Endothelial cell of umbilical vein (primary cell): ENCODE measurements at regions not wholly inside any gene's neighbourhood (a gene's known extent, or its start where the extent isn't known, plus 50 kb on each side); places are given as distances from the start of the nearest gene placed in this dataset.

Experiments used
- BruUV-seq: library from RNA; stranded (reverse); fragments of 400-500 nt; replicated peaks from 2 replicates; lab custom pipeline; 2021; lab: Mats Ljungman, UMichigan
- CTCF ChIA-PET: fragments of 300-600, 350-600 bp; sonication (Branson Sonifier 250); formaldehyde crosslinking; loops from one replicate; lab custom pipeline; 2021; ENCODE audit warnings: antibody characterized with exemption, inconsistent platforms; lab: Charles Lee
- POLR2A ChIA-PET: fragments of 300-600, 350-600 bp; sonication (Branson Sonifier 250); formaldehyde crosslinking; loops from one replicate; lab custom pipeline; 2021; ENCODE audit warnings: antibody characterized with exemption, inconsistent platforms; lab: Charles Lee
- DNase-seq: peaks from one replicate; pipeline ENCODE4 v3.0.0-alpha.2; 2011; ENCODE audit warnings: low read depth, low spot score
- FAIRE-seq: peaks from 2 replicates; lab custom pipeline; 2011; peaks lifted over from hg19 to GRCh38; lab: Jason Lieb, UNC
- H2AFZ ChIP-seq: 2 replicates; pipeline ENCODE4 v1.6.0; 2012; ENCODE audit warnings: low read depth, low read length, control low read depth, inconsistent platforms
- H3K27ac ChIP-seq: 2 replicates; pipeline ENCODE4 v1.5.1; 2011; ENCODE audit warnings: low read depth, mild to moderate bottlenecking, control low read depth, low read length, moderate library complexity; ENCODE audit not compliant: insufficient read depth
- H3K27me3 ChIP-seq, 2 experiments: 2 replicates each; pipeline versions ENCODE4 v1.6.0 to v1.6.1; 2011; ENCODE audit warnings: low read length in 2 of 2, mixed read lengths in 1 of 2; ENCODE audit not compliant: control insufficient read depth in 2 of 2, insufficient read depth in 2 of 2
- H3K36me3 ChIP-seq, 2 experiments: 2 replicates in 1 of 2; 3 replicates in 1 of 2; pipeline ENCODE4 v1.5.1; 2011; ENCODE audit warnings: low read length in 2 of 2, mild to moderate bottlenecking in 1 of 2, moderate library complexity in 1 of 2; ENCODE audit not compliant: control insufficient read depth in 2 of 2, insufficient read depth in 2 of 2; ENCODE audit errors: extremely low read depth in 1 of 2
- H3K4me1 ChIP-seq: 3 replicates; pipeline ENCODE4 v1.5.1; 2011; ENCODE audit warnings: mild to moderate bottlenecking, low read length; ENCODE audit not compliant: control insufficient read depth, insufficient read depth; ENCODE audit errors: extremely low read depth
- H3K4me2 ChIP-seq: 2 replicates; pipeline ENCODE4 v1.6.1; 2011; ENCODE audit warnings: low read length, control low read depth, mixed read lengths; ENCODE audit not compliant: insufficient read depth
- H3K4me3 ChIP-seq, 3 experiments: fragments of 200-600 bp in 1 of 3; sonication (generic), shearing (Covaris generic) in 1 of 3; replicated peaks in 1 of 3; 2 replicates each; pipeline ENCODE4 v1.5.1; 2011 to 2016; ENCODE audit warnings: control low read depth in 3 of 3, low read length in 3 of 3, mild to moderate bottlenecking in 2 of 3, inconsistent platforms in 1 of 3, low read depth in 1 of 3, moderate library complexity in 1 of 3; ENCODE audit not compliant: insufficient read depth in 1 of 3
- H3K79me2 ChIP-seq: 2 replicates; pipeline ENCODE4 v1.6.0; 2012; ENCODE audit warnings: low read length, inconsistent platforms; ENCODE audit not compliant: control insufficient read depth, insufficient read depth
- H3K9ac ChIP-seq: replicated peaks from 2 replicates; pipeline ENCODE3; 2011; ENCODE audit warnings: low read length, control low read depth; ENCODE audit not compliant: insufficient read depth; ENCODE audit errors: extremely low read depth
- H3K9me1 ChIP-seq: replicated peaks from 3 replicates; pipeline ENCODE4 v1.6.0; 2011; ENCODE audit warnings: mild to moderate bottlenecking, low read length; ENCODE audit not compliant: control insufficient read depth, insufficient read depth; ENCODE audit errors: extremely low read depth
- H3K9me3 ChIP-seq: replicated peaks from 2 replicates; pipeline ENCODE4 v1.5.1; 2012; ENCODE audit warnings: low read length, inconsistent platforms; ENCODE audit not compliant: control insufficient read depth, insufficient read depth
- H4K20me1 ChIP-seq: replicated peaks from 2 replicates; pipeline ENCODE3; 2011; ENCODE audit warnings: mild to moderate bottlenecking, low read length; ENCODE audit not compliant: control insufficient read depth, insufficient read depth; ENCODE audit errors: extremely low read depth
- FOS ChIP-seq: IDR thresholded peaks from 2 replicates; pipeline ENCODE4 v1.6.1; 2011; ENCODE audit warnings: mild to moderate bottlenecking, low read length, moderate library complexity, borderline replicate concordance; ENCODE audit not compliant: insufficient read depth
- GATA2 ChIP-seq: IDR thresholded peaks from 2 replicates; pipeline ENCODE4 v1.7.0; 2011; ENCODE audit warnings: low read depth, mild to moderate bottlenecking, moderate library complexity, mixed read lengths, low read length; ENCODE audit not compliant: insufficient read length, insufficient read depth
- JUN ChIP-seq: IDR thresholded peaks from 2 replicates; pipeline ENCODE4 v1.6.1; 2011; ENCODE audit warnings: borderline replicate concordance, low read depth; ENCODE audit not compliant: insufficient read length, insufficient read depth
- MYC ChIP-seq: IDR thresholded peaks from one replicate; pipeline ENCODE4 v1.6.1; 2011; ENCODE audit warnings: mild to moderate bottlenecking, low read depth, low read length
- POLR2A ChIP-seq: IDR thresholded peaks from 2 replicates; pipeline ENCODE4 v1.6.1; 2012; ENCODE audit warnings: low read depth, mild to moderate bottlenecking, control low read depth, low read length
- dilution Hi-C: fragments of 300-500 bp; cut with MboI; formaldehyde crosslinking; loops from one replicate; pipeline ENCODE4 v1.15.0; 2019; ENCODE audit warnings: low sequenced_read_pairs; ENCODE audit not compliant: extremely low pct_ligation_motif_present
- intact Hi-C: fragments of 100-400 bp; cut with micrococcal nuclease; formaldehyde crosslinking; loops from one replicate; pipeline ENCODE4 v1.10.0; 2022

- H4K20me1 ChIP-seq = no peaks in the 10 kb centered on the region
- DNase-seq (no peak), FAIRE-seq (no peak)
- no TSS peak for BruUV-seq
- no peak overlapping the region for H3K4me3 ChIP-seq
- no peak overlapping the region for H2AFZ ChIP-seq
- ChIA-PET CTCF (no interaction called here), POLR2A (no interaction called here)
- intact Hi-C loops = no loop called here
- H3K4me2 ChIP-seq = no peak overlapping the region
- no peak overlapping the region for H3K9ac ChIP-seq
- no peaks in the 10 kb centered on the region for H3K9me3 ChIP-seq
- no peaks in the 10 kb centered on the region for H3K4me1 ChIP-seq
- H3K79me2 ChIP-seq = no peaks in the 10 kb centered on the region
- H3K36me3 ChIP-seq = no peaks in the 10 kb centered on the region
- H3K9me1 ChIP-seq = no peaks in the 10 kb centered on the region
- no peak overlapping the region for H3K27ac ChIP-seq
- dilution Hi-C loops = no loop called here
- H3K27me3 ChIP-seq = no peaks in the 10 kb centered on the region
- TF ChIP-seq POLR2A (no peak), MYC (no peak), GATA2 (no peak), FOS (no peak)
Observed at GRCh38 chr6:139990856-139991465, 616.5 kb upstream of the CITED2 start.

GRCh38 chr6:139990026-139990686 lies 615.7 kb upstream of the CITED2 start:
- intact Hi-C loops = no loop called here
- Histone ChIP-seq H3K4me3 (no peak overlapping the region), H3K9me1 (no peaks in the 10 kb centered on the region), H3K27me3 (no peaks in the 10 kb centered on the region), H3K9me3 (no peaks in the 10 kb centered on the region), H3K4me2 (no peak overlapping the region), H3K4me1 (no peaks in the 10 kb centered on the region), H3K79me2 (no peaks in the 10 kb centered on the region), H4K20me1 (no peaks in the 10 kb centered on the region), H2AFZ (no peak overlapping the region), H3K27ac (no peak overlapping the region), H3K36me3 (no peaks in the 10 kb centered on the region), H3K9ac (no peak overlapping the region)
- POLR2A ChIA-PET = no interaction called here
- no peak for TF ChIP-seq JUN
- TF ChIP-seq MYC = no peak
- no peak for TF ChIP-seq GATA2
- FAIRE-seq (no peak), DNase-seq (no peak)
- dilution Hi-C loops = no loop called here
- CTCF ChIA-PET = interaction anchor here (0.7 to 1.1 kb wide), 3 partner anchors 9 to 95 kb away, joined by 3 to 5 read pairs (median 4); no protein-coding TSS in a partner anchor
- no TSS peak for BruUV-seq
